GM21717 (cell line): ENCODE measurements at regions not wholly inside any gene's neighbourhood (a gene's known extent, or its start where the extent isn't known, plus 50 kb on each side); places are given as distances from the start of the nearest gene placed in this dataset.

Experiments used
- ATAC-seq: cut with Tn5 transposase; IDR thresholded peaks from one replicate; pipeline ENCODE4 v1.9.1; 2021; ENCODE audit warnings: mild to moderate bottlenecking, moderate library complexity; ENCODE audit not compliant: unreplicated experiment

DNA sequence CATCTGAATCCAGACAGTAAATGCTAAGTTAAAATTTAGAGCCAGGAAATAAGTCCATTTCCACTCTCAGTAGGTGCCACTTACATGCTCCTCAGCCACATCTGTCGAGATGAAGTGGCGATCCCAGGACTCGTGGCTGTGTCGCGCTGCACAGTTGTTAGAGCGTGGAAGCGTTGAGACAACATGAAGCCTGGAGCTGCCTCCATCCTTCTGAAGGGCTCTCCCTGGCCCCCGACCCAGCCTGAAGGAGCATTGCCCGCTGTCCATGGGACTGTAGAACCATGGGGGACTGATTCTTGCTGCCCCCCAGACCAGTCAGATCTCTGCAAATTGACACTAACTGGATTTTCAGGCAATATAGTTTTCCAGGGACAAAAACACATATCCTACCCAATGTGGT is 58.9 kb downstream of the IRX1 start:
- no peak for ATAC-seq

DNA sequence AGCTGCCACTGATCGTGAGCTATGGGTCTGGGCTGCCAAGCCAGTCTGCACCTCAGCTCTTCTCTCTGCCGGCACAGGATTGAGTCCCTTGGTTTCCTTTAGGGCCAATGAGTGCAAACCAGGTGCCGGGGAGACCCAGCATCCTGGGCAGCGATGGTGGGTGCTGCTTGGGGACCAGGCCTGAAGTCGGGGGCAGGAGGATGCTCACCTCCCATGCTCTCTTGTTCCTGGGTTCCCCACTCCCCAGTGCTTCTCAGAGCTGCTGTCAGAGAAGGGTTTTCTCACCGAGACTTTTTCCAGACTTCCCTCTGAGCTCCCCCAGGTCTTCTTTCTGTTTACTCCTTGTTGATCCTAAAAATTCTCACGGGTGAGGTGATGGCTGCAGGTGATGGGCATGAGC is 61.2 kb downstream of the IRX1 start:
- ATAC-seq = no peak

DNA sequence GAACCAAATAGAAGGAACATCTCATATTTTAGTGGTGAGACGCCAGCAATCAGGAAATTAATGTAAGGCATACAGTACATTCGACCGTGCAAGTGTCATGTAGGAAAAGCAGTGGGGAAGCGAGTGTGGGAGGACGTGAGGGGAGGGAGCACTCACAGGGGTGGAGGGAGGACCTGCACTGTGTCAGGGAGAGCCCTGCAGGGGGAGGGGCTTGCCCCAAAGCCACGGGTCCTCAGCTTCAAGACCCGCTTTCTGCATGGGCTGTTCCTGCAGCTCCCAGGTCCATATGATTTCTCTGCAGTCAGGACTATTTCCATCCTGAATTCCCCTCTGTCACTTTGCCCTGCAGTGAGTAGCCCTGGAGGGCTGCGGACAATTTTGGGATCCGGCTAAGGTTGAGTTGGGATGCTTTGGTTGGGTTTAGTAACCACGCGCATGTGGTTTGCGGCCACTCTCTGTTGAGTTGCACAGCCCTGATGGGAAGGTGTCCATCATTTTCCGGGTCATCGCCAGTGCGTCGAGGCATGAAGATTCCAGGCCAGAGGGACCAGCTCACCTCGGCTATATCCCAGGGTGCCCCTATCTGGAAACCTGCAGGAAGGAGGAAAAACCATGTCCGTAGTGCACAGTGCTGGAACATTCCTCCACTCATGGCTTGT is 61.9 kb downstream of the IRX1 start:
- ATAC-seq = no peak

DNA sequence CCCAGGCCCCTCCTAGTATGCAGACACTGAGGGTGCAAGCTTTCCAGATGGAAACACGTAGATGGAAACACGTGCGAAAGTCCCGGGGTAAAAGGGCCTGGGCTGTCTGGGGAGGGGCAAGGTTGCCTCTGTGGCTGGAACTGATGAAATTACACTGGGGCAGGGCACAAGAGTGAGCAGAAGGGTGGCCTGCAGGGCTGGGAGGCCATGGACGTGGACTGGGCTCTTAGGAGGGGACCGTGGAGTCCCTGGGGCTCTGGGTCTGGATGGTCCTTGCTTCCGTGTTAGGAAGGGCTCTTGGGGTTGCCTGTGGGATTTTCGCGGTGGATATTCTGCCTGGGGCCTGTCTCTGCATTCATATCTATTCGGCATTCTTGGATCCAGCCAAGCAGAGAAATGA is 63.3 kb downstream of the IRX1 start:
- no peak for ATAC-seq

DNA sequence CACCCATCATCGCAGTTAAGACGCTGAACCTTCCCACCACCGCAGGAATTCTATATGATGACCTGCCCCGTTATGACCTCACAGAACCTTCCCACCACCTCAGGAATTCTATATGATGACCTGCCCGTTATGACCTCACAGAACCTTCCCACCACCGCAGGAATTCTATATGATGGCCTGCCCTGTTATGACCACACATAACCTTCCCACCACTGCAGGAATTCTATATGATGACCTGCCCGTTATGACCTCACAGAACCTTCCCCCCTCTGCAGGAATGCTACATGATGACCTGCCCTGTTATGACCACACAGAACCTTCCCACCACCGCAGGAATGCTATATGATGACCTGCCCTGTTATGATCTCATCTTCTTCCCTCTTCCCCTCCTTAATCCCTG is 64.3 kb downstream of the IRX1 start:
- no peak for ATAC-seq

DNA sequence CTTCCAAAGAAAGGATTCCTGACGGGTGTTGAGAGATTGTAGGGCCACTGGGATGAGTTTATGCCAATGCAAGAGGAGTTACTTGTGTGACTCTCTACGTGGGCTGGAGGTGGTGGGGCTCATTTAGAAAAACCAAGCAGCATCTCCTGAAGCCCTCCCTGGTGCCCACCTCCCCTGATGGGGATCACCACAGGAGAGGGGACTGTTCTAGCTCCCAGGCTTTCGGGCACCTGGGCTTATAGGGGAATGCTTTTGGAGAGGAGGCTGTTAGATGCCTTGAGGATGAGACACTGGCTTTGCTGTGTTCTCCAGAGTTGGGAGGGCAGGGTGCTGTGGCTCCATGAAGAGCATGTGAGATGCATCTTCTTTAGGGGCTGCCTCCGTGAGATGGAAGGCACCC is 65.0 kb downstream of the IRX1 start:
- ATAC-seq = no peak

DNA sequence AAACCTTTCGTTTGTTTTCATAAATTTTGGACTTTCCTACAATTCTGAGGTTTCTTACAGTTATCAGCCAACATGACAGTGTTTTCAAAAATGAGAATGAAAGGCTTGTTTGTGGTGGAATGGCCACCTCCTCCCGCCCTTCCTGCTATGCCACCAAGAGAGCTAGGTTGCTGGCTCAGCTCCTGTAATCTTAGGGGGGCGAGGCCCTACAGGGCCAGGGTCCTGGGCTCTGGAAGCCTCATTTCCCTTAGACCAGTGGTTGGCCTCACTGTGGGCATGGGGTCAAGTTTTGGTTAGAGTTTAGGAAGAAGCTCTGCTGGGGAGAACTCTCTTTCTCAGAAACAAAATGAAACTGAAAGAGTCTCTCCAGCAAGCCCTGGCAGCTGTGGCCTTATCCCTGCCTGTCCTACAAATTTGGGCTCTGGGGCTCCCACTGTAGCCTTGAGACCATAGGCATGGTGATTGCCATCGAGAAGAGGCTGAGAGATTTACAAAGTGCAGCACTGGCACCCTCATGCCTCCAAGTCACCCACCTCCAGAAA is 66.2 kb downstream of the IRX1 start:
- no peak for ATAC-seq

DNA sequence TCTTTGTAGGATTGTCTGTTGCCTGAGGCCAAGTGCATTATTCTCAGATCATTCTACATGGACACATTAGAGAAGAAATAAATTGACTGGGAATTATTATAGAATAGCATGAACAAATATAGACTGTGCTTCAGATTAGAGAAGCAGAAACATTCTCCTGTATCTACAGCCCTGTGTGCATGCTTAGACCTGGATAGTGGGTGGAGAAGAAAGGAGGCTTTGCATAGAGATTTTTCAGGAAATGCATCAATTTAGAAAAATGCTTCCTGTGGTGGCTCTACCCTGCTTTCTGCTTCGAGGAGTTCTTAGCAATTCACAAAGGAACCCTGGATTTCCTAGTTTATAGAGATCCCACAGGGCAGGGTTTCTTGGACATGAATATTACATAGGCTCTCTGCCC is 66.7 kb downstream of the IRX1 start:
- ATAC-seq = no peak

DNA sequence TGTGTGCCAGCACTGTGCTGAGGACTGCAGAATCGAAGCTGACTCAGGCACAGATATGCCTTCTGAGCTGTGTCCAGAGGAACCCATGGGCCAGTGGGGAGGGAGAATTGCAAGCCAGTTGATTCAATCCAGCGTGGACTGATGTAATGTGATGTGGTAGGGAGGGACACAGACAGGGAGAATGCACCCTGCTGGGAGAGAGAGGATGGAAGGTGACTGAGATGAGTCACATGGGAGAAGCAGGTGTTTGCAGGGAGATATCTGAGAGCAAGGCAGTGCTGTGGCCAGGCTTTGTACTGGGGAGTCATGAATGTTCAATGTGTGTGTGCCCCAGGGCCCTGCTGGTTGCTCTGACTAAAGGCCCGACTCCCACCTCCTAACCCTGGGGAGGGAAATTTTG is 75.7 kb downstream of the IRX1 start:
- ATAC-seq = no peak

DNA sequence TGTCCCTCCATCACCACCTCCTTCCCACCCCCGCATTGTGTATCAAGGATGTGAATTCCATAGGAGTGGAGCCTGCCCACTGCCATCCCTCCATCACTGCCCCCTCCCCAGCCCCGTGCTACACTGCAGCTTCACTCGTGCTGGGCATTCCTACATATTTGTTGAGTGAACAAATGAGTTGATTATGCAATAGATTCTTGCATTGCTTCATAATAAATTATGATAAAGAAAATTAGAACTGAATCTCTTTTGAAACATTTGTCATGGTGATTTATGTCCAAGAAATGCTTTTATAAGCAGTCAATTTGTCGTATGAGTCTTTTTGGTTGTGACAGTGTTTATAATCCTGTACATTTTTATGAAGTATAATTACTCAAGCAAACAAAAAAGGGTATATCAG is 83.2 kb downstream of the IRX1 start:
- no peak for ATAC-seq

DNA sequence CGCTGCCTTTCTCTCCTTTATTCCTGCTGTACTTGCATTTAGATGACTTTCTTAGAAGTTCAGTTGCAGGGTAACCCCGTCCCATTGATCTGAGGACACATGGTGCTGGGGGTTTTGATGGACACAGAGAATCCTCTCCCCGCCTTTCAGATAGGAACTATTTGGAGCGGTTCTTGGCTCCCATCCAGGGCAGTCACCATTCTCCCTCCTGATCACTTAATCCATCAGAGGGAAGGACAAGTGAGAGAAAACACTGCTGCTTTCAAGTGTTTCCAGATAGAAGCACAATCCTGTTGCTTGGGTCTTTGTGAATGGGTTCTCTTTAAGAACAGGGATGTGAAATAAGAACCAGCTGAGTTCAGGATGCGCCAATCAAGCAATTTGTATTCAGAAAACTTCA is 85.2 kb downstream of the IRX1 start:
- ATAC-seq = no peak

DNA sequence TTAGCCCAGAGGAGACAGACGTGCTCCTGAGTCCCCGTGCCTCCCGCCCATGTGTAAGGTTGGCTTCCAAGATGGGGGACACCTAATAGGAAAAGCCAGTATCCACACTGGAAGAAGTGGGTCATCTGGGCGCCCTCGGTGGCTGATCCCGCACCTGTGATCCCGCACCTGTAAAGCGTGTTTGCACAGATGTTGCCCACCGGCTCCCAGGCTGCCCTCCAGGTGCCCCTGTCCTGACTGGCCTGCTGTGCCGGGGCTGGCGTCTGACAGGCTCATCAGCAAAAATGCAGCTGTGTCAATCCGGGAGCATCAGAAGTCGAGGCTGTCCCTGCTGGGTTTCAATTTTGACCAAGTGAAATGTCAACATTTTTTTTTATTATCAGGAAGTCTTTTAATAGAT is 88.5 kb downstream of the IRX1 start:
- no peak for ATAC-seq

DNA sequence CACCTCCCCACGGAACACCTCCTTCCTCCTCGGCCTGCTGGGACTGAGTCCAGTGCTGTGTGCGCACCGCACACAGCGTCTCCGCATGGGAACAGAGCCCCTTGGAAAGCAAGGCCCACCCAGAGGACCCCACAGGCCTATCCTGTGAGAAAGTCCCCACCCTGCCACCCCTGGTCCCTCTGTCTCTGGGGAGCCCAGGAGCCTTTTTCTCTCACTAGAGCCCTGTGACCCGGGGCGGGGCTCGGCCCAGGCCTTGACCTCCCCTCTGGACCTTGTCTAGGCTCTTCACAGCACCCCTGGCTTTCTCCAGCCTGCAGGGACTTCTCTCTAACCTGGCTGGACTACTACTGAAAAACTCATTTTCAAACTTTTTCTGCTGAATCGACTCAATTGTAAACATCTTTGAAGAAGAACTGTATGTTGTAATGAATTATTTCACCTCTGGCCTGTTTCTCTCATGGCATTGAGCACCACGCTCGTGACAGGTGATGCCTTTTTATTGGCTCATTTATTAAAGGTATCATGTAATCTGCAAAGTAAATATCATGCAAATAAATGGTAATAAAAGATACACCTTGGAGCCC is 89.2 kb downstream of the IRX1 start:
- no peak for ATAC-seq

DNA sequence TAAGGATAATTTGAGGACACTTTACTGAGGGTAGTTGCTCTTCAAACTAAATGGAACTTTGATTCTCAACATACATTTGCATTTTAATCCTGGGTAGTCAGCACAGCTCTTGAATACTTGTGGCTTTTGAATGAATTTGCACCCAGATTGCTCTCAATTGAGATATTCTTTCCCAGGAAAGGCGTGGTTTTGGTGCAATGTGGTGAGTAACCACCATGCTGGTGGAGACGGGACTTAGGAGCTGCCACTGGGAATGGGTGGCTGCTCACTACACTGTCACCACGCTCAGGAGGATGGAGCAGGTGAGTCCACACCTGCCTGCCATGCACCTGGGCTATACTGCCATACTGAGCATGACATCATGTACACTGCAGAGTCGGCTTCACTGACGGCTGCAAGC is 99.2 kb downstream of the IRX1 start:
- no peak for ATAC-seq

DNA sequence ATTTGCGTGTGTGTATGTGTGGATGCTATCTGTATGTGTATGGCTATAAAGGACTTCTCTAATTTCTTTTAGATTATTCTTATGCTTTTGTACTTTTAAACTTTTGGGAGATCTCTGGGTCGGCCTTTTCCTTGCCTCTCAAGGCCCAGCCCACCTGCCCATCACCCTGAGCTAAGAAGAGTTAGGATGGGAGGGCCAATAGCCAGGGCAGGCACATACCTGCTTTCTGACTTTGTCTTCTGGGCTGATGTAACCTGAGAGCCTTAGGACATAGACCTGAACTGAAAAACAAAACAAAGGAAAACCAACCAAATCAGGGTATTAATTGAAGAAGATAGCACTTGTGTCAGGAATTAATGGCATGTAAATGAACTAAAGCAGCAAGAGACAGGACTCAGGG is 100.2 kb downstream of the IRX1 start:
- ATAC-seq = no peak

DNA sequence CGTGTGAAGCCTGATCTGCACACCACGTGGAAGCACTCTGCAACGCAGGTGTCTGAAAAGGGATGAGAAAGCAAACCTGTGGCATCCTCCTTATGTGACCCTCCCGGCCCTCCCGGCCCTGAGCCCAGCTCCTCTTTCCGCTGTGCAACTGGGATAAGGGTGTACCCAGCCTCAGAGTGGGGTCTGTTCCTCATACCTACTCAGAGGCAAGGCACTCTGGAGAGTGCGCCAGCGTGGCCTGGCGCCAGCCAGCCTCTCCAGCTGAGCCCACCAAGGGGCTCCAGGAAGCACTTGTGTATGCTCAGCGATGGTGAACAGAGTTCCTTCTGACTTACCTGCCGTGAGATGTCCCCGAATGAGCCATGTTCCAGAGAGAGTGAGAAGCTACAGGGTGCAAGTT is 102.8 kb downstream of the IRX1 start:
- no peak for ATAC-seq

DNA sequence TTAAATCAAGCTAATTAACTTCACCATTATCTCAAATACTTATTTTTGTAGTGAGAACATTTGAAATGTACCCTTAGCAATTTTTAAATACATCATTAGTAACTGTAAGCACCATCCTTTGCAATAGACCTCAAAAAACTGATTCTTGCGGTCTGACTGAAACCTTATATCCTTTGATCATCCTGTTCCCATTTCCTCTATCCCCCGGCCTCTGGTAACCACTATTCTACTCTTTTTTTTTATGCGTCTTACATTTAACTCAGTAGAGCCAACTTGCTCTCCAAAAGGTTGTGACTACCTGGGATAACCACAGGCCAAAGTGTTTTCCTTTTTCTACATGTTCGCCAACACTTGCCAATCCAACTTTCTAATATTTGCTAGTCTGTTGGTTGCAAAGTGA is 106.1 kb downstream of the IRX1 start:
- ATAC-seq = no peak

DNA sequence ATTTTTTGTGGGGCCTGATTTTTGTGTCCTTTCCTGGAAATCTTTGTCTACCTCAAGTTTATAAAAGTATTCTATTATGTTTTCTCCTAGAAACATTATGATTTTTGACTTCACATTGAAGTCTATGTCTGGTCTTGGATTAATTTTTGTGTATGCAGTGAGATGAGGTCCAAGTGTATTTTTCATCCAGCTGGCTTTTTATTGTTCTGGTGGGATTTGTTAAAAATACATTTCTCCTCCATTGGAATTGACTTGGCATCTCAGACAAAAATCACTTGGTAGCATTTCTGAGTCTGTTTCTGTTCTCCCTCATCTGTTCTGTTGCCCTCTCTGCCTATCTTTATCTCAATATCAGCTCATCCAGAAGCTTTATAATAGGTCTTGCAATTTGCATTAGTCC is 109.0 kb downstream of the IRX1 start:
- no peak for ATAC-seq

DNA sequence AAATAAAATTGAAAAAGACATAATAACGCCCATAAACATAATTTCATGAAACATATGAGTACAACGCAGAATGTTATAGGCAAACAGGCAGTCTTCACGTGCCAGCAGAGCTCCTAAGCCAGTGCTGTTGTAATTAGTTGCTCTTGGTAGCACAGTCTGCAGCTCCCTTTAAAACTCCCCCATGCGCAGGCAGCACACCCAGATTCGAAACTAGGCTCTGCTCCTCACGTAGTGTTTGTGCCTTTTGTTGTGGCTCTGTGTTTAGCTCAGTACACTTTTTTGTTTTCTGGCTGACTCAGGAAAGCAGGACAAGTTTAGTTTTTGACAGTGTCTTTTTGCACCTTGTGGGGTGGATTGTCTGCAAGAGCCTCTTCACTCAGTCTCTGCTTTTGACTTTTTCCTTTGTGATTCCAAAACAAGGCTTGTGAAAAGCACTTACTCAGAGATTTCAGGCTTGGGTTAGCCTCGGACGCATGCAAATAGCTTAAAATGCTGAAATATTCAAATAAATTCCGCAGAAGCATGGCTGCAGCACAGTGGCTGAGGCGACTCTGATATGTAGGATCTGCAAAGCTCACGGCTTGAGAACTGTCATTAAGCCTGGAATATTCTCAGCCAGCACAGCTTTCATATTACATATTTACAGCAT is 113.6 kb downstream of the IRX1 start:
- ATAC-seq = no peak

DNA sequence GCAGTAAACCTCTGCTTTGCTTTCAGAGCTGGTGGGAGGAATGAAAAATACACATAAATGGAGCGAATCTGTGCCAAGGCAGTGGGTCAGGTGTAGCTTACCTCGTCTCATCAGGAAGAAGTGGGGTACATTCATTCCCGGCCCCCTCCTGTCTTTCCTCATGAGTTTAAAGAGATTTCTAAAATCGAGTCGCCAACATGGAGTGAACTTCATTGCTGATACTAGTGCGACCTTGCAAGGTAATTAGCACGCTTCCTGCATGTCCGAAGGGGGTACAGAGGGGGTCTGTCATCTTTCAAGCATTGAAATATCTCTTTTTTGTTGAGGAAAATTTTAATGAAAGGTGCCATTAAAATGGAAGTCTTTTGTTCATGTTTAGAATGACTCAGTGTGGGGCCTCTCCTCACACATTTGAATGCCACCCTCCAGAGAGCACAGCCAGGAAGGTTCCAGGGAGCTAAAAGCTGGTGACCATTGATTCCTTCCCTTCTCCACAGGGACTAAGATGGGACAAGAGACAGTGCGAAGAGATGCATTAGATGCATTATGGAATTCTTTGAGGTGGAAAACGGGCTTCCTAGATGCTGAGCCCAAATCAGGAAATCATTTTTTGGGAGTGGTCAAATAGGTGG is 114.2 kb downstream of the IRX1 start:
- ATAC-seq = no peak

DNA sequence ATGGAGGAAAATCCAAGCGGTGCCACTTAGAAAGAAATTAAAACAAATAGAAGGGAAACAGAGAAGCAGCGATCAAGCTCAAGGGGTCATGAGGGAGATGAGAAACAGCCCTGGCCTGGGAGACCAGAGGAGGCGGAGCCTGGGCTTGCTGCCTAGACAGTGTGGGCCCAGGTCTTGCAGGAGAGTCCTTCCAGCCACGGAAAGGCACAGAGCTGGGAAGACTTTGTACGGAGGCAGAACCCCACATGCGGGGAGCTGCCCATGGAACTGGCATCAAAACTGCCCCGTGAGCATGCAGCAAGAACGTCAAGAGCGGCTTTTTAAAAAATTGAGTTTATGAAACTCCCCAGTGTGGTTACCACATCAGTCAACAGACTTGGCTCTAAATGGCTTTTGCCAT is 119.4 kb downstream of the IRX1 start:
- ATAC-seq = no peak

DNA sequence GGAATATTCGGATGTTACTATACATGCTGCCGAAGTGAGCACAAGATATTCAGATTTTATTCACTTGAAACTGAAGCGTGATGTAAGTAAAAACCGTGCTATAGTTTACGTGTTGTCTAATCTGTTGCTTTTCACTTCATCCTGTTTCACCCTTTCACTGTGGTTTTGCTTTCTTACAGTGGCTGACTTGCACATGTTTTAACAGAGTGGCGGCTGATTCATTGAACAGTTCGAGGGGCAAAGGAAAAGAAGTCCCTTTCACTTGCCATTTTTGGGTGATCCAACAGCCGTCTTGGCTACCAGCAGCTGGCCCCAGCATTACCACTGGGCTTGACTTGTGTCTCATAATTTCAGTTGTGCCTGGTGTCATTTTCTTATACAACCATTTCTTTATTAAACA is 134.0 kb downstream of the IRX1 start:
- ATAC-seq = no peak
